GM12878 (cell line): ENCODE measurements at regions not wholly inside any gene's neighbourhood (a gene's known extent, or its start where the extent isn't known, plus 50 kb on each side); places are given as distances from the start of the nearest gene placed in this dataset.

Experiments
- ATAC-seq: fragments of 200-7000 bp; cut with Tn5 transposase; 3 replicates; pipeline ENCODE4 v1.9.1; 2020; ENCODE audit warnings: mild to moderate bottlenecking, moderate library complexity
- BruUV-seq: library from RNA; stranded (reverse); fragments of 400-500 nt; replicated peaks from 2 replicates; lab custom pipeline; 2021; lab: Mats Ljungman, UMichigan
- CTCF ChIA-PET: fragments of 300-600 bp; sonication (Branson Sonifier 250); formaldehyde crosslinking; extraction: SDS; loops from one replicate; lab custom pipeline; 2021; ENCODE audit warnings: inconsistent platforms; lab: Yijun Ruan, JAX
- POLR2A ChIA-PET: fragments of 350-600 bp; formaldehyde crosslinking; extraction: SDS; loops from one replicate; lab custom pipeline; 2021; ENCODE audit warnings: inconsistent platforms; lab: Charles Lee
- RAD21 ChIA-PET: fragments of 300-600 bp; sonication (Branson Sonifier 250); formaldehyde crosslinking; loops from one replicate; lab custom pipeline; 2023; ENCODE audit warnings: antibody characterized with exemption; ENCODE audit not compliant: unreplicated experiment; lab: Charles Lee
- SMC1A ChIA-PET: fragments of 300-600 bp; sonication (Branson Sonifier 250); formaldehyde crosslinking; loops from one replicate; lab custom pipeline; 2023; ENCODE audit not compliant: unreplicated experiment, uncharacterized antibody; lab: Charles Lee
- DNase-seq: peaks from one replicate; pipeline ENCODE4 v3.0.0-alpha.2; 2011; ENCODE audit warnings: low read depth, low spot score
- FAIRE-seq: peaks from 3 replicates; lab custom pipeline; 2011; peaks lifted over from hg19 to GRCh38; lab: Jason Lieb, UNC
- H2AFZ ChIP-seq: 2 replicates; pipeline ENCODE4 v1.6.0; 2011; ENCODE audit warnings: low read depth, low read length, control low read depth; ENCODE audit not compliant: control insufficient read depth
- H3K27ac ChIP-seq: 2 replicates; pipeline ENCODE4 v1.5.1; 2011; ENCODE audit warnings: control low read depth; ENCODE audit not compliant: control insufficient read depth, insufficient read depth
- H3K27me3 ChIP-seq, 2 experiments: replicated peaks in 1 of 2; 2 replicates each; pipeline versions ENCODE4 v1.6.0 to v1.6.1; 2011; ENCODE audit warnings: low read length in 1 of 2; ENCODE audit not compliant: control insufficient read depth in 2 of 2, insufficient read depth in 2 of 2
- H3K36me3 ChIP-seq, 2 experiments: 2 replicates each; pipeline ENCODE4 v1.5.1; 2011; ENCODE audit warnings: low read length in 1 of 2; ENCODE audit not compliant: control insufficient read depth in 2 of 2, insufficient read depth in 2 of 2
- H3K4me1 ChIP-seq: 2 replicates; pipeline ENCODE4 v1.6.1; 2011; ENCODE audit warnings: mild to moderate bottlenecking, low read length, moderate library complexity, mixed read lengths; ENCODE audit not compliant: control insufficient read depth, insufficient read depth
- H3K4me2 ChIP-seq: 2 replicates; pipeline ENCODE4 v1.6.0; 2011; ENCODE audit warnings: control low read depth; ENCODE audit not compliant: control insufficient read depth, insufficient read depth
- H3K4me3 ChIP-seq: fragments of 200-600 bp; sonication (generic); 2 replicates; pipeline ENCODE4 v1.5.1; 2016
- H3K79me2 ChIP-seq: 2 replicates; pipeline ENCODE4 v1.6.0; 2011; ENCODE audit warnings: low read length; ENCODE audit not compliant: control insufficient read depth, insufficient read depth
- H3K9ac ChIP-seq: 2 replicates; pipeline ENCODE4 v1.8.0; 2011; ENCODE audit warnings: low read length, control low read depth, mixed read lengths; ENCODE audit not compliant: control insufficient read depth, insufficient read depth
- H3K9me3 ChIP-seq: replicated peaks from 3 replicates; pipeline ENCODE4 v1.5.1; 2011; ENCODE audit warnings: mild to moderate bottlenecking, low read length; ENCODE audit not compliant: control insufficient read depth, insufficient read depth
- H4K20me1 ChIP-seq: 2 replicates; pipeline ENCODE4 v1.6.0; 2011; ENCODE audit not compliant: control insufficient read depth, insufficient read depth
- POLR2A ChIP-seq: IDR thresholded peaks from 2 replicates; pipeline ENCODE4 v1.6.1; 2011; ENCODE audit warnings: low read depth, mild to moderate bottlenecking, low read length
- RAD21 ChIP-seq: IDR thresholded peaks from 2 replicates; pipeline ENCODE4 v1.6.1; 2011; ENCODE audit warnings: mild to moderate bottlenecking, low read depth, low read length, moderate library complexity; ENCODE audit not compliant: insufficient read depth
- SP1 ChIP-seq: IDR thresholded peaks from one replicate; pipeline ENCODE4 v1.6.1; 2011; ENCODE audit warnings: low read depth, low read length
- TBL1XR1 ChIP-seq: IDR thresholded peaks from 2 replicates; pipeline ENCODE4 v1.6.1; 2012; ENCODE audit warnings: low read depth, low read length, improper control_type of control experiment
- ZNF592 ChIP-seq: fragments of 450-650 bp; IDR thresholded peaks from 2 replicates; pipeline ENCODE4 v1.6.1; 2017; ENCODE audit warnings: mild to moderate bottlenecking, moderate library complexity
- WGBS: methylation state at CpG from one replicate; pipeline ENCODE4 v1.1.6; 2016; ENCODE audit warnings: low lambda C conversion rate; ENCODE audit not compliant: insufficient replicate concordance, insufficient coverage; ENCODE audit errors: missing lambda C conversion rate; 5-methylcytosine and 5-hydroxymethylcytosine counted together
- in situ Hi-C: fragments of 300-500 bp; cut with MboI; formaldehyde crosslinking; loops from 9 replicates; pipeline ENCODE4 v1.14.3; 2018; ENCODE audit warnings: mixed read lengths
- intact Hi-C: fragments of 100-400 bp; cut with micrococcal nuclease; formaldehyde crosslinking; loops from one replicate; pipeline ENCODE4 v1.14.2; 2022; ENCODE audit not compliant: unreplicated experiment

DNA sequence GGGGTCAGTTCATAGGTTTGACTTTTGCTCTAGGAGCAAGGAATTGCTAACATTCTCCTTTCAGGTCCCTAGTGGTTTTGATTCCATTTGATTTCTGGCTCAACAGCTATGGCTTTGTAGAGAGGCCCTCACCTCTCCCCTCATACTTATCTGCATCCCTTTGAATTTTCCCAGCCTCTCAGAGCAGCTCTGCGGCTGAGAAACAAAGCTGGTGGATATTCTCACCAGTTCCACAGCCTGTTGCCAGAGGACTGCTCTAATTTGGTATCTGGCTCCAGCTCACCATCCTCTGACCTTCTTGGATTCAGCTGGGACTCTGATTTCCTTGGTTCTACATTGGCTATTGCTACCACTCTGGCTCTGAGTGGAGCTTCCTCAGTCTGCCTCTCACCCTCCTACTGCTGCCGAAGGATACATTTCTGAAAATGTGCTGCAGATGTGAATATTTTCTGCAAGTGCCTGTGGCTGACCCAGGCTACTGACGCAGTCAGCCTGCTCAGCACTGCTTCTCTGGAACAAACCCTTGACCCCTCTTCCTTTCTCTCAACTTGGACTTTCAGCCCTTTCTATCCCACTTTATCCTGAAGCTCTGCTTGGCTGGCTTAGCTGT is 110.9 kb upstream of the ENPEP start:
- ChIA-PET POLR2A (no interaction called here), RAD21 (no interaction called here), CTCF (interaction anchor here (0.8 to 1.3 kb wide), 2 partner anchors 12 kb away, joined by 3 to 4 read pairs; no protein-coding TSS in a partner anchor), SMC1A (interaction anchor here (0.6 to 1.5 kb wide), 3 partner anchors 13 to 136 kb away, joined by 3 to 4 read pairs (median 3); no protein-coding TSS in a partner anchor)
- H3K36me3 ChIP-seq: no peaks in the 10 kb centered on the region
- no peaks in the 10 kb centered on the region for H4K20me1 ChIP-seq
- FAIRE-seq: no peak
- no peak overlapping the region for H3K9ac ChIP-seq
- BruUV-seq: no TSS peak
- intact Hi-C loops: no loop called here
- H3K27me3 ChIP-seq: peaks cover 0 to 3% of the 10 kb centered on the region in 2 experiments; a peak in 1 of 4 replicates
- no peaks in the 10 kb centered on the region for H3K79me2 ChIP-seq
- in situ Hi-C loops: no loop called here
- no peak overlapping the region for H3K4me3 ChIP-seq
- ATAC-seq: no peak
- TF ChIP-seq TBL1XR1 (no peak), POLR2A (no peak), SP1 (no peak), RAD21 (no peak), ZNF592 (no peak)
- WGBS: 44% methylated on average over 3 of the region's 3 CpGs
- H3K4me1 ChIP-seq: no peaks in the 10 kb centered on the region
- H3K9me3 ChIP-seq: no peaks in the 10 kb centered on the region
- no peak overlapping the region for H3K4me2 ChIP-seq
- DNase-seq: no peak
- H3K27ac ChIP-seq: no peak overlapping the region
- H2AFZ ChIP-seq: no peak overlapping the region
